ENCODE measurements at regions not wholly inside any gene's neighbourhood (a gene's known extent, or its start where the extent isn't known, plus 50 kb on each side); places are given as distances from the start of the nearest gene placed in this dataset.

- no peaks in the 10 kb centered on the region for H3K27me3 ChIP-seq (ENCODE audit: low read depth)
- no peaks in the 10 kb centered on the region for H3K9me3 ChIP-seq (replicated peaks)
- intact Hi-C loops (cut with micrococcal nuclease), result no loop called here
- H3K4me1 ChIP-seq, result peaks cover 9% of the 10 kb centered on the region
- no peaks in the 10 kb centered on the region for H3K36me3 ChIP-seq
- TF ChIP-seq CTCF (IDR thresholded peaks at IDR 0.05; ENCODE audit: borderline replicate concordance), result no peak
- no peak overlapping the region for H3K4me3 ChIP-seq
- no peak overlapping the region for H3K27ac ChIP-seq (replicated peaks)
- DNase-seq, result no peak
Measured at GRCh38 chr3:187900993-187901755, 155.9 kb upstream of the BCL6 start.

GRCh38 chr3:187902041-187902471, 156.8 kb upstream of the BCL6 start:
- intact Hi-C loops (cut with micrococcal nuclease), result no loop called here
- no peak for TF ChIP-seq CTCF (IDR thresholded peaks at IDR 0.05; ENCODE audit: borderline replicate concordance)
- no peaks in the 10 kb centered on the region for H3K27me3 ChIP-seq (ENCODE audit: low read depth)
- H3K4me1 ChIP-seq, result peaks cover under 1% of the 10 kb centered on the region
- H3K27ac ChIP-seq (replicated peaks), result no peak overlapping the region
- DNase-seq, result no peak
- H3K36me3 ChIP-seq, result no peaks in the 10 kb centered on the region
- no peaks in the 10 kb centered on the region for H3K9me3 ChIP-seq (replicated peaks)
- no peak overlapping the region for H3K4me3 ChIP-seq

DNA sequence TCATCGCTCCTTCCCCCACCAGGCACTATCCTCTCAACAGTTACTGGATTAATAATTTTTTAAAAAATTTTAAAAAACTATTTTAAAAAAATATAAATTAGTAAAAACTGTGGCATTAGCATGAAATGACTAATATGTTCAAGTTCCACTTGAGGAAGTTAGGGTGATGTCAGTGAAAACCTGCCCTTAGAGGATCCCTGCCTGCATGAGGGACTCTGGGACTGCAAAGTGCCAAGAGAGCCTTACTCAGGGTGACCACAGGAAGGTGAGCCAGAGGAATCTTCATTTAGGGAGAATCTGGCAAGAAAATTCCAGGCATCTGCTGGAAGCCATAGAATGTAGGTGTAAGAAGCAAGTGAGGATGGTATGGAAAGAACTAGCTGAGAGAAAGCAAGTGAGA, 157.7 kb upstream of the BCL6 start:
- no peaks in the 10 kb centered on the region for H3K36me3 ChIP-seq
- no peak for DNase-seq
- H3K9me3 ChIP-seq (replicated peaks), result no peaks in the 10 kb centered on the region
- TF ChIP-seq CTCF (IDR thresholded peaks at IDR 0.05; ENCODE audit: borderline replicate concordance), result no peak
- no peaks in the 10 kb centered on the region for H3K4me1 ChIP-seq
- H3K27me3 ChIP-seq (ENCODE audit: low read depth), result no peaks in the 10 kb centered on the region
- no peak overlapping the region for H3K4me3 ChIP-seq
- no peak overlapping the region for H3K27ac ChIP-seq (replicated peaks)
- intact Hi-C loops (cut with micrococcal nuclease), result no loop called here

DNA sequence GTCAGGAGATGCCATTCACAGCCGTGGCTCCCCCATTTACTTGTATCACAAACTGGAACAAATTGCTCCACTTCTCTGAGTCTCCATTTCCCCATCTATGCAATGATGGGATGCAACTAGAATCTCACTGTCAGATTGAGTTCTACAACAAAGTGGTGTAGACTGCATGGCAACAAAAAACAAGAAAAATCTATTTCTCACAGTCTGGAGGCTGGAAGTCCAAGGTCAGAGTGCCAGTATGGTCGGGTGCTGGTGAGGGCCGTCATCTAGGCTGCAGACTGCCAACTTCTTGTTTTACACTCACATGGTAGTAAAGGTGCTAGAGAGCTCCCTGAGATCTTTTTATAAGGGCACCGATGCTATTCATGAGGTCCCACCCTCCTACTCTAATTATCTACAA, 158.4 kb upstream of the BCL6 start:
- no peak for TF ChIP-seq CTCF (IDR thresholded peaks at IDR 0.05; ENCODE audit: borderline replicate concordance)
- H3K9me3 ChIP-seq (replicated peaks), result no peaks in the 10 kb centered on the region
- H3K27me3 ChIP-seq (ENCODE audit: low read depth), result no peaks in the 10 kb centered on the region
- H3K27ac ChIP-seq (replicated peaks), result no peak overlapping the region
- no peaks in the 10 kb centered on the region for H3K4me1 ChIP-seq
- intact Hi-C loops (cut with micrococcal nuclease), result no loop called here
- no peak overlapping the region for H3K4me3 ChIP-seq
- no peaks in the 10 kb centered on the region for H3K36me3 ChIP-seq
- DNase-seq, result no peak

- TF ChIP-seq CTCF (IDR thresholded peaks at IDR 0.05; ENCODE audit: borderline replicate concordance), result no peak
- DNase-seq, result no peak
- no peaks in the 10 kb centered on the region for H3K36me3 ChIP-seq
- no peak overlapping the region for H3K4me3 ChIP-seq
- H3K4me1 ChIP-seq, result no peaks in the 10 kb centered on the region
- H3K9me3 ChIP-seq (replicated peaks), result no peaks in the 10 kb centered on the region
- intact Hi-C loops (cut with micrococcal nuclease), result no loop called here
- no peaks in the 10 kb centered on the region for H3K27me3 ChIP-seq (ENCODE audit: low read depth)
- no peak overlapping the region for H3K27ac ChIP-seq (replicated peaks)
Measured at GRCh38 chr3:187906416-187906815, 161.1 kb upstream of the BCL6 start.

Measured in left ventricle myocardium inferior (tissue), 1 donor.